K562 (cell line): ENCODE measurements at regions not wholly inside any gene's neighbourhood (a gene's known extent, or its start where the extent isn't known, plus 50 kb on each side); places are given as distances from the start of the nearest gene placed in this dataset.

Experiments
- ATAC-seq: fragments of 200-7000 bp; cut with Tn5 transposase; 3 replicates; pipeline ENCODE4 v1.9.1; 2020; ENCODE audit warnings: moderate library complexity
- BruUV-seq: library from RNA; stranded (reverse); fragments of 400-500 nt; replicated peaks from 2 replicates; lab custom pipeline; 2021; lab: Mats Ljungman, UMichigan
- CTCF ChIA-PET: fragments of 300-600 bp; formaldehyde crosslinking; extraction: SDS; loops from one replicate; lab custom pipeline; 2021; ENCODE audit warnings: low intra/inter-chr PET ratio; lab: Yijun Ruan, JAX
- POLR2A ChIA-PET: fragments of 300-600, 350-650 bp; sonication (Branson Sonifier 250); formaldehyde crosslinking; extraction: SDS; loops from one replicate; lab custom pipeline; 2021; ENCODE audit warnings: antibody characterized with exemption, inconsistent platforms; lab: Yijun Ruan, JAX
- DNase-seq, 4 experiments: peaks; one replicate each; pipeline versions ENCODE4 v3.0.0 to v3.0.0-alpha.2; 2011 to 2018; ENCODE audit warnings: low spot score in 3 of 4, mixed read lengths in 3 of 4; ENCODE audit errors: extremely low read depth in 1 of 4
- FAIRE-seq: peaks from 2 replicates; lab custom pipeline; 2011; peaks lifted over from hg19 to GRCh38; lab: Jason Lieb, UNC
- H2AFZ ChIP-seq: 2 replicates; pipeline ENCODE4 v1.6.0; 2011; ENCODE audit warnings: low read depth, low read length, control low read depth, inconsistent platforms
- H3K27ac ChIP-seq: fragments of 200-600 bp; 3 replicates; pipeline ENCODE4 v1.8.0; 2011; ENCODE audit warnings: low read depth, mild to moderate bottlenecking, control low read depth, inconsistent platforms, low read length, moderate library complexity, mixed read lengths; ENCODE audit errors: extremely low read depth
- H3K27me3 ChIP-seq, 2 experiments: fragments of 300-600 bp in 1 of 2; 2 replicates in 1 of 2; 3 replicates in 1 of 2; pipeline versions ENCODE4 v1.6.0 to v1.8.0; 2011; ENCODE audit warnings: inconsistent platforms in 2 of 2, low read length in 2 of 2, mild to moderate bottlenecking in 1 of 2, mixed read lengths in 1 of 2, moderate library complexity in 1 of 2; ENCODE audit not compliant: control insufficient read depth in 2 of 2, insufficient read depth in 2 of 2
- H3K36me3 ChIP-seq: fragments of 300-600 bp; 3 replicates; pipeline ENCODE4 v1.8.0; 2011; ENCODE audit warnings: mild to moderate bottlenecking, low read length, inconsistent platforms; ENCODE audit not compliant: control insufficient read depth, insufficient read depth
- H3K4me1 ChIP-seq, 2 experiments: fragments of 200-600 bp in 1 of 2; replicated peaks in 1 of 2; 2 replicates in 1 of 2; 3 replicates in 1 of 2; pipeline versions ENCODE4 v1.5.1 to v1.8.0; 2011; ENCODE audit warnings: inconsistent platforms in 2 of 2, low read length in 2 of 2, mild to moderate bottlenecking in 1 of 2, mixed read lengths in 1 of 2, moderate library complexity in 1 of 2; ENCODE audit not compliant: control insufficient read depth in 2 of 2, insufficient read depth in 2 of 2
- H3K4me2 ChIP-seq: 2 replicates; pipeline ENCODE4 v1.6.1; 2011; ENCODE audit warnings: low read length, control low read depth, inconsistent platforms, mixed read lengths; ENCODE audit not compliant: insufficient read depth
- H3K4me3 ChIP-seq: fragments of 200-600 bp; sonication (generic), shearing (Covaris generic); 2 replicates; pipeline ENCODE4 v1.5.1; 2016; ENCODE audit warnings: control low read depth, inconsistent platforms
- H3K79me2 ChIP-seq: fragments of 200-600 bp; 3 replicates; pipeline ENCODE4 v1.8.0; 2011; ENCODE audit warnings: low read length, inconsistent platforms; ENCODE audit not compliant: control insufficient read depth, insufficient read depth
- H3K9ac ChIP-seq, 2 experiments: 2 replicates each; pipeline versions ENCODE4 v1.6.0 to v1.6.1; 2011; ENCODE audit warnings: low read depth in 2 of 2, low read length in 2 of 2, control low read depth in 1 of 2, inconsistent platforms in 1 of 2, mild to moderate bottlenecking in 1 of 2, mixed read lengths in 1 of 2; ENCODE audit not compliant: insufficient read depth in 1 of 2
- H3K9me1 ChIP-seq: one replicate; pipeline ENCODE4 v1.6.0; 2011; ENCODE audit warnings: inconsistent platforms, mild to moderate bottlenecking, low read length, moderate library complexity; ENCODE audit not compliant: control insufficient read depth, insufficient read depth
- H3K9me3 ChIP-seq: replicated peaks from 2 replicates; pipeline ENCODE4 v1.5.1; 2011; ENCODE audit warnings: low read depth, low read length, inconsistent platforms; ENCODE audit not compliant: control insufficient read depth, insufficient read depth
- H4K20me1 ChIP-seq: replicated peaks from 2 replicates; pipeline ENCODE4 v1.6.1; 2011; ENCODE audit warnings: low read length, inconsistent platforms, mixed read lengths; ENCODE audit not compliant: control insufficient read depth, insufficient read depth
- POLR2AphosphoS2 ChIP-seq: IDR thresholded peaks from 2 replicates; pipeline ENCODE4 v1.6.1; 2012; ENCODE audit warnings: low read length, improper control_type of control experiment
- SP2 ChIP-seq: IDR thresholded peaks from 2 replicates; pipeline ENCODE4 v1.6.1; 2011; ENCODE audit warnings: mild to moderate bottlenecking, low read depth, low read length, moderate library complexity; ENCODE audit not compliant: poor library complexity, severe bottlenecking; ENCODE audit errors: extremely low read depth
- ZBTB2 ChIP-seq: fragments of 450-650 bp; IDR thresholded peaks from 2 replicates; pipeline ENCODE4 v1.6.1; 2016; ENCODE audit warnings: antibody characterized with exemption
- ZNF184 ChIP-seq: sonication (generic); formaldehyde crosslinking; IDR thresholded peaks from 2 replicates; pipeline ENCODE4 v1.5.0; 2020; ENCODE audit warnings: missing genetic modification reagents
- ZNF253 ChIP-seq: fragments of 250-450 bp; sonication (Bioruptor Pico); conservative IDR thresholded peaks from 2 replicates; pipeline ENCODE4 v1.6.1; 2021; ENCODE audit warnings: mild to moderate bottlenecking
- ZNF79 ChIP-seq: fragments of 250-450 bp; sonication (Bioruptor Pico); IDR thresholded peaks from 2 replicates; pipeline ENCODE4 v1.4.0; 2020; ENCODE audit warnings: low read depth, mild to moderate bottlenecking, moderate library complexity
- WGBS: fragments of 100-300 bp; shearing (Covaris generic); methylation state at CpG from one replicate; pipeline ENCODE4 v1.1.6; 2016; ENCODE audit warnings: low coverage, mixed read lengths; ENCODE audit not compliant: insufficient coverage; ENCODE audit errors: missing lambda C conversion rate; 5-methylcytosine and 5-hydroxymethylcytosine counted together
- in situ Hi-C: fragments of 300-500 bp; cut with MboI; formaldehyde crosslinking; loops from 4 replicates; pipeline ENCODE4 v1.15.0; 2018; ENCODE audit warnings: inconsistent platforms, mixed read lengths
- intact Hi-C: fragments of 100-400 bp; cut with micrococcal nuclease; formaldehyde crosslinking; loops from 2 replicates; pipeline ENCODE4 v1.14.2; 2022

GRCh38 chr4:146018247-146018646 is 79.6 kb upstream of the ZNF827 start:
- intact Hi-C loops, result no loop called here
- Histone ChIP-seq H3K4me1 (no peaks in the 10 kb centered on the region), H3K9me3 (no peaks in the 10 kb centered on the region), H3K27me3 (no peaks in the 10 kb centered on the region), H3K9me1 (no peaks in the 10 kb centered on the region), H3K27ac (no peak overlapping the region), H3K9ac (no peak overlapping the region), H3K4me2 (no peak overlapping the region), H4K20me1 (no peaks in the 10 kb centered on the region), H2AFZ (no peak overlapping the region), H3K79me2 (no peaks in the 10 kb centered on the region), H3K4me3 (no peak overlapping the region)
- ATAC-seq, result no peak
- ChIA-PET POLR2A (no interaction called here), CTCF (no interaction called here)
- no TSS peak for BruUV-seq
- in situ Hi-C loops, result no loop called here
- WGBS, result 0% methylated on average over 1 of the region's 1 CpG
- DNase-seq, result no peak
- TF ChIP-seq SP2 (no peak), ZNF253 (no peak), POLR2AphosphoS2 (no peak)
- TF ChIP-seq, all 486 proteins: peak for 0
- no peak for FAIRE-seq
- no peaks in the 10 kb centered on the region for H3K36me3 ChIP-seq

GRCh38 chr4:146004730-146005129 is 66.1 kb upstream of the ZNF827 start:
- Histone ChIP-seq H4K20me1 (no peaks in the 10 kb centered on the region), H3K4me1 (no peaks in the 10 kb centered on the region), H3K27ac (no peak overlapping the region)
- intact Hi-C loops, result no loop called here
- no CpG with 5 or more reads among the region's 1 CpG for WGBS
- no peak for FAIRE-seq
- TF ChIP-seq ZNF184 (no peak), ZNF79 (no peak), ZBTB2 (no peak), ZNF253 (no peak)
- TF ChIP-seq, all 486 proteins: peak for 0
- ChIA-PET CTCF (no interaction called here), POLR2A (no interaction called here)
- Histone ChIP-seq H3K4me2 (no peak overlapping the region), H3K36me3 (no peaks in the 10 kb centered on the region), H3K27me3 (no peaks in the 10 kb centered on the region), H3K4me3 (no peak overlapping the region), H2AFZ (no peak overlapping the region), H3K9me1 (no peaks in the 10 kb centered on the region), H3K9me3 (no peaks in the 10 kb centered on the region), H3K79me2 (no peaks in the 10 kb centered on the region), H3K9ac (no peak overlapping the region)
- in situ Hi-C loops, result no loop called here
- BruUV-seq, result no TSS peak
- ATAC-seq (no peak), DNase-seq (no peak)
